OCI-LY3 (cell line): ENCODE measurements at regions not wholly inside any gene's neighbourhood (a gene's known extent, or its start where the extent isn't known, plus 50 kb on each side); places are given as distances from the start of the nearest gene placed in this dataset.

Experiments
- EZH2phosphoT487 ChIP-seq: fragments of 200-600 bp; shearing (Covaris generic); IDR thresholded peaks from 2 replicates; pipeline ENCODE4 v1.6.1; 2018; ENCODE audit warnings: antibody characterized with exemption, mixed run types, low read depth
- TF ChIP-seq, protein P1 (sequence below): fragments of 200-600, 300-600 bp; sonication (generic); IDR thresholded peaks from 2 replicates; pipeline ENCODE4 v1.5.1; 2014; ENCODE audit warnings: antibody characterized with exemption, low read length, low read depth

DNA sequence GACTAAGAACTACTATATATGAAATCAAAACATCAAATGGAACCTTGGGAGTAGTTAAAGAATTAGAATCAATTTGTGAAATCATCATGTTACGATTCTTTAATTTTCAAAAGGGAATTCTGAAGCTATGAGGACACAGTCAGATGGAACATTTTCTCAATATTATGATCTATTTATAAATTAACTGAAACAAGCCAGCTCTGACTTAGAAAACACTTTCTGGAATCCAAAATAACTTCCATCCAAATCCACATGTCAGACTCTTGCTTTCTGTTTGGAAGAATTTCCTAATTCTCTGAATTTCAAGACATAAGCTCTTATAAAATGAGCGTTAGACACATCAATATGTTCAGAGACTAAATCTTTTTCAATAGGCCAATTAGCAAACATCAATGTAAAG, 737.7 kb upstream of the SOX9 start:
- TF ChIP-seq, protein P1, sequence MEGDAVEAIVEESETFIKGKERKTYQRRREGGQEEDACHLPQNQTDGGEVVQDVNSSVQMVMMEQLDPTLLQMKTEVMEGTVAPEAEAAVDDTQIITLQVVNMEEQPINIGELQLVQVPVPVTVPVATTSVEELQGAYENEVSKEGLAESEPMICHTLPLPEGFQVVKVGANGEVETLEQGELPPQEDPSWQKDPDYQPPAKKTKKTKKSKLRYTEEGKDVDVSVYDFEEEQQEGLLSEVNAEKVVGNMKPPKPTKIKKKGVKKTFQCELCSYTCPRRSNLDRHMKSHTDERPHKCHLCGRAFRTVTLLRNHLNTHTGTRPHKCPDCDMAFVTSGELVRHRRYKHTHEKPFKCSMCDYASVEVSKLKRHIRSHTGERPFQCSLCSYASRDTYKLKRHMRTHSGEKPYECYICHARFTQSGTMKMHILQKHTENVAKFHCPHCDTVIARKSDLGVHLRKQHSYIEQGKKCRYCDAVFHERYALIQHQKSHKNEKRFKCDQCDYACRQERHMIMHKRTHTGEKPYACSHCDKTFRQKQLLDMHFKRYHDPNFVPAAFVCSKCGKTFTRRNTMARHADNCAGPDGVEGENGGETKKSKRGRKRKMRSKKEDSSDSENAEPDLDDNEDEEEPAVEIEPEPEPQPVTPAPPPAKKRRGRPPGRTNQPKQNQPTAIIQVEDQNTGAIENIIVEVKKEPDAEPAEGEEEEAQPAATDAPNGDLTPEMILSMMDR = no peak
- TF ChIP-seq EZH2phosphoT487 = no peak
